Epithelial cell of prostate (primary cell): ENCODE measurements at regions not wholly inside any gene's neighbourhood (a gene's known extent, or its start where the extent isn't known, plus 50 kb on each side); places are given as distances from the start of the nearest gene placed in this dataset.
A peak's percentile ranks its signal among the peaks of the same experiment; 100 is the strongest.
"Not testable (repeated sequence)": the region's sequence is repeated elsewhere in the genome, so short reads cannot be mapped to it uniquely, and the experiment has no call there.

ENCODE experiments used
- DNase-seq: peaks from one replicate; pipeline ENCODE4 v3.0.0-alpha.2; 2011; ENCODE audit warnings: low read depth, low spot score
- H3K27ac ChIP-seq: fragments of 450-650 bp; 2 replicates; pipeline ENCODE4 v1.5.1; 2017; ENCODE audit warnings: mild to moderate bottlenecking

DNA sequence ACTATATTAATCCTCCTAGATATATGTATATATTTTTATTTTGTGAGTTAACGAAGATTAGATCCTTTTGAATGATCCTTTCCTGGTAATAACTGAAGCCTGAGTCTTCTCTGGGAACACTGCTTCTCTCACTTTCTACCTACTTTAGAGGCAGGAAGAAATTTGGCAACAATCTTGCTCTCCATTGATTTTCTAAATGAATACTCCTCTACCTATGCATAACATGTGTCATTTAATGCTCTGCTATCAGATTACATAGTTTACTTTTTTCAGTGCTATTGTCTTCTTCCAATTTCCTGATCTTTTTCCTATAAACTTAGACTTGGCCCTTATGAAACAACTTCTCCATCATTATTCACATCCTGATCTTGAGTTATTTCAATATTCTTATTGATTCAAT lies 60.4 kb upstream of the PDHA2 start:
- no peak for DNase-seq

GRCh38 chr4:95778666-95779065 lies 61.2 kb upstream of the PDHA2 start:
- no peak for DNase-seq
- no peak overlapping the region for H3K27ac ChIP-seq

More for the DNA sequence above, 60.4 kb upstream of the PDHA2 start:
- H3K27ac ChIP-seq = no peak overlapping the region

DNA sequence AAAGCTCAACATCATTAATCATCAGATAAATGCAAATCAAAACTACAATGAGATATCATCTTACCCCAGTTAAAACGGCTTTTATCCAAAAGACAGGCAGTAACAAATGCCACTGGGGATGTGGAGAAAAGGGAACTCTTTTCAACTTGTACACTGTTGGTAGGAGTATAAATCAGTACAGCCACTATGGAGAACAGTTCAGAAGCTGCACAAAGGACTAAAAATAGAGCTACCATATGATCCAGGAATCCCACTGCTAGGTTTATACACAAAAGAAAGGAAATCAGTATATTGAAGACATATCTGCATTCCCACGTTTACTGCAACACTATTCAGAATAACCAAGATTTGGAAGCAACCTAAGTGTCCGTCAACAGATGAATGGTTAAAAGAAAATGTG lies 69.3 kb upstream of the PDHA2 start:
- not testable (repeated sequence) for DNase-seq, H3K27ac ChIP-seq

GRCh38 chr4:95764961-95765360 lies 74.9 kb upstream of the PDHA2 start:
- no peak for DNase-seq
- H3K27ac ChIP-seq = no peak overlapping the region

GRCh38 chr4:95761871-95762270 lies 78.0 kb upstream of the PDHA2 start:
- H3K27ac ChIP-seq = no peak overlapping the region

DNA sequence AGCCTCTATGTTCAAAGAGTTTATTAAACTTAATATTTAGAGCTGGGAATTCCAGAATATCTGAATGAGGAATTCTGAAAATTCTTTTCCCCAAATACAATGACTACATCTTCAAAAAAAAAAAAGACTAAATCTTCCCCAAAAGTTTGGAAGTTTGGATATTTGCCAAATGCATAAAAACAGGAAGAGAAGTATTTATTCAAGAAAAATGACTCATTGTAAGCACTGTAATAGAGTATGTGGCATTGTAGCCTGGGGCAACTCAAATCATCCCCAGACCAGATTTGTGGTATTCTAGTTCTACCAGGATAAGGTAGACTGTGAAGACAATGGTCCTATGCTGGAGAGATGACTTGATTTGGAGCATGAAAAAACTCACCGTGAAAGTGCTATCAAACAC lies 78.5 kb upstream of the PDHA2 start:
- H3K27ac ChIP-seq = no peak overlapping the region
- DNase-seq = peak; percentile 68

More at GRCh38 chr4:95761871-95762270, 78.0 kb upstream of the PDHA2 start:
- DNase-seq = no peak

GRCh38 chr4:95760646-95761045 lies 79.2 kb upstream of the PDHA2 start:
- not testable (repeated sequence) for DNase-seq, H3K27ac ChIP-seq

- no peak for DNase-seq
- no peak overlapping the region for H3K27ac ChIP-seq
Measured at GRCh38 chr4:95758001-95758400, 81.9 kb upstream of the PDHA2 start.

DNA sequence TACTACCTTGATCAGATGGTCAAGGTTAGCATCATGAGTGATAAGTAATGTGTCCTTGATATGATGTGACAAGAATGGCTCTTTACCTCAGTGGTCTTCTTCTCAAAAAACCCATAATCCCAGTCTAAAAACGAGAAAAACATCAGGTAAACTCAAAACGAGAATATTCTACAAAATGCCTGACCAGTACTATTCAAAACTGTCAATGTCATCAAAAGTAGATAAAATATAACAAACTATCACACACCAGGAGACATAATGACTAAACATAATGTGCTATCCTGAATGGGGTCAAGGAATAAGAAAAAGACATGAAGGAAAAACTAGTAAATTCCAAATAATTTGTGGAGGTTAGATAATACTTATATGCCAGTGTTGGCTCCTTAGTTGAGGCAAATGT lies 85.2 kb upstream of the PDHA2 start:
- no peak overlapping the region for H3K27ac ChIP-seq
- DNase-seq = no peak

DNA sequence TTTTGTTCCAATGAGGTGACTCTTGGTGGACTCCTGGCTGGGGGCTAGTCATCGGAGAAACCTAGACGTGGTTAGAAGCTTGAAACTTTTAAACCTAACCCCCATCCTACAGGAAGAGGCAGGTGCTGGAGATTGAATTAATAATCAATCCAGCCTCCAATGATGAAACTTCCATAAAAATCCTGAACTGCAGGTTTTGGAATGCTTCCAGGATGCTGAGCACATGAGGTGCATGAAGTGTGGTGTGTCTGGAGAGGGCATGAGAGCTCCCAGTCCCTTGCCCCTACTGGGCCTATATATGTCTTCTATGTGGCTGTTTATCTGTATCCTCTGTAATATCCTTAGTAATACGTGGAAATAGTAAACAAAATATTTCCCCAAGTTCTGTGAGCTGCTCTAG lies 90.7 kb upstream of the PDHA2 start:
- H3K27ac ChIP-seq = no peak overlapping the region
- DNase-seq = no peak

DNA sequence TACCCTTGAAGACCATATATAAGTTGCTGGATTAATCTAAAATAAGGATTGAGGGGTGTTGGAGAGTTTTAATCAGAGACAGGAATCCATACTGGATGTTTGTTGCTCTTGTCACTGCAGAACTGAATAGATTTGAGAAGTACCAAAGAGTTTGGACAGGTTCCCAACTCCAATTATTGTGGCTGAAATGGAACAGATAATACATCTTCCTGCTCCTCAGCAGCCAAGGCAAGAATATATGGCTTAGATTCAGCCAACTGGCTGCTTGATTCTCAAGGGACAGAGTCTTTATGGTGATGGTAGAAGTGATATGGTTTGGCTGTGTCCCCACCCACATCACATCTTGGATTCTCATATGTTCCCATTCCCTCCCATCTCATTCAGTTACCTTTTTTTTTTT lies 97.0 kb upstream of the PDHA2 start:
- no peak overlapping the region for H3K27ac ChIP-seq
- no peak for DNase-seq

DNA sequence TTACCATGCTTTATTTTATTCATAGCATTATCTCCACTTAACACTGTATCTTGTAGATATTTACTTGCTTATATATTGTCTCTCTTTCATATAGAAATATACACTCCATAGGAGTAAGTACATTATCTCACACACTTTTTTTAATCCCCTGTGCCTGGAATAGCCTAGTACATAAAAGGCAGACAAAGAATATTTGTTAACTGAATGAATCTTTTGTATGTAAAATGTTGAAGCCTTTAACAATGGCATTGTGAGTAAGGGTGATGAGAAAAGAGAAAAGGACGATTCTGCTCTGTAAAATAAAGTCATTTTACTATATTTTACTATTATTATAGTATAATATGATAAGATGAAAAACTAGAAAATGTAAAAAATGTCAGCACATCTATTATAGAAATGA lies 97.7 kb upstream of the PDHA2 start:
- DNase-seq = no peak
- H3K27ac ChIP-seq = no peak overlapping the region

DNA sequence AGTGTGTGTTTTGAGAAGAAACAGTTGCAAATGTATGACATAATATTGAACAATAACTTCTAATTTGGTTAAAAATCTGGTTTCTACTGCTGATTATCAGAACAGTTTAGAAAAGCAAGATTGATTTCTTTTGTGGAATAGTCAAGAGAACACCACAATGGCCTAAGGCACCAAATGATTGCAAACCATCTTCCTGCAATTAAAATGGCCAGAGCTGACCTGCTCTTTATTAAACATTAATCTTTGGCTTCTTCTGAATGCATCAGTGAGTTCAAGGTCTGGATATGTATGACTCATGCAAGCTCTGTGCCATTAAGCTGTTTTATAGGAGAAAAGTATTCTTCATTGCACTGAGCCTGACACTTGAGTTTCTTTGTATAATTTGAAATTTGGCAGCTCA lies 107.8 kb upstream of the PDHA2 start:
- H3K27ac ChIP-seq = no peak overlapping the region
- no peak for DNase-seq

GRCh38 chr4:95729596-95729995 lies 110.3 kb upstream of the PDHA2 start:
- H3K27ac ChIP-seq = no peak overlapping the region
- no peak for DNase-seq

GRCh38 chr4:95728145-95728544 lies 111.7 kb upstream of the PDHA2 start:
- DNase-seq = no peak
- no peak overlapping the region for H3K27ac ChIP-seq

DNA sequence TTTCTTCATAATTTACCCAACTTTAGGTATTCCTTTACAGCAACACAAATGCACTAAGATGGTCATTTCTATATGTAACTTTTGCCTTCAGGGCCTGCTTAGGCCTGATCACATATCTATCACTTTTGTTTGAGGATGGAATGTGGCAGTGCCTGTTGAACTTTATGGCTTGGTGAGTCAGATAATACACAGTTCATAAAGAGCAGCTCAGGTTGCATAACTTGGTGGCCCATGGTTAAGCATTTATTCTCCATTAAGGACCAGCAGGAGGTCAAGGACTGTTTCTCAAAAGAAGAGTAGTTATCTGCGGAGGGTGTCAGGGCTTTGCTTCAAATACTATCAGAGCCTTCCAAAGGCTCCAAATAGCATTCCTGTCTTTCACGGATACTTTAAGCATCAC lies 124.1 kb upstream of the PDHA2 start:
- DNase-seq = peak; percentile 20
- H3K27ac ChIP-seq = peak overlapping the region; percentile 2

DNA sequence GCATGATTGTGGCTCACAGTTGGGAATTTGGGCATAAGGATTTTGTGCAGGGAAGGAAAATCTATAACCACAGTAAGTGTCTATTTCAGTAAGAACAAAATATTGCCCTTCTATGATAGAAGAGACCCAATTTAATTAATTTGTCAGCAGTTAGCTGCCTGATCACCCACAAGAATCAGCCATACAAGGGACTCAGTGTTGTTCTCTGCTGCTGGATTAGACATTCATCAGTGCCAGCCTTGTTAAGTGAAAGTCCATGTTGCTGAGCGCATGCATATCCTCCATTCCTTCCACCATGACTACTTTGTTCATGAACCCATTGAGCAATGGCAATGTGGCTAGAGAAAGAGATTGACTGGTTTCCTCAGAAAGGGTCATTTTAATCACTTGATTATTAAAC lies 125.3 kb upstream of the PDHA2 start:
- DNase-seq = no peak
- H3K27ac ChIP-seq = no peak overlapping the region

DNA sequence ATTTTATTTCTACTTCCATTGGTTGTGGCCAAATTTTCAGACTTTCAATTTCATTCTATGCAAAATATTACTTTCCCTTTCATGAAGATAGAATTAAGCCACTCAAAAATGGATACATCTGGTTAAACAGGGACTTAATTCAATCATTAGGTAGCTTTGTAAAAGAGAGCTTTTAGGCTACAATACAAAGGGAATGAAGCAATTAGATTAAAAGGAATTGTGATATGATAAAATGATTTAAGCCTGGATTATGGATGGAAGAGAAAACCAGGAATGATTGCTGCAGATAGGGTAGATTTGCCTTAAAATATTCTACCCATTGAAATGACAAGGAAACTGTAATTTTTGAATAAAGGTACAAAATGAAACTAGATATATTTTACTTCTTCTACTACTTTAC lies 134.6 kb upstream of the PDHA2 start:
- H3K27ac ChIP-seq = no peak overlapping the region
- no peak for DNase-seq

DNA sequence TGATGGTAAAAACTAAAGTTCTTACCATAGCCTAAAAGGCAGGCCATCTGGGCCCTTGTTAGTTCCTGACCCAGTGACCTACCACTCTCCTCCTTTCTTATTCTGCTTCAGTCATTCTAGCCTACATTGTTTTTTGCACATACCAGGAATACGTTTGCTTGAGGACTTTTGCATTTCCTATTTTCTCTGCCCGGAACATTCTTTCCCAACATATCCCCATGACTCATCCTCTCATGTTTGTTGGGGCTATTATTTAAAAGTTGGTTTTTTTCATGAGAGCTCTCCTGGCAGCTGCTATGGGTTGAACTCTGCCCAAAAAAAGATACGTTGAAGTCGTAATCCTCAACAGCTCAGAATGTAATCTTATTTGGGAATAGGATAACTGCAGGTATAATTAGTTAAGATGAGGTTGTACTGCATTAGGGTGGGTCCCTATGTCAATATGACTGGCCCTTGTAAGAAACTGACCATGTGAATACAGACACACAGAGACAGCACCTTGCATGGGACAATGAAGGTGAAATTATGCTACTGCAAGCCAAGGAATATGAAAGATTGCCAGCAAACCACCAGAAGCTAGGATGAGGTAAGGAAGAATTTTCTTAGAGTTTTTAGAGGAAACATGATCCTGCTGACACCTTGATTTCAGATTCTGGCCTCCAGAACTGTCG lies 138.3 kb upstream of the PDHA2 start:
- DNase-seq = no peak
- H3K27ac ChIP-seq = no peak overlapping the region

- H3K27ac ChIP-seq = no peak overlapping the region
- no peak for DNase-seq
Measured at GRCh38 chr4:95694411-95694810, 145.5 kb upstream of the PDHA2 start.

GRCh38 chr4:95693594-95693993 lies 144.8 kb upstream of the UNC5C start:
- peak; percentile 10 for DNase-seq
- no peak overlapping the region for H3K27ac ChIP-seq

- H3K27ac ChIP-seq = no peak overlapping the region
- DNase-seq = no peak
Measured at GRCh38 chr4:95676190-95676589, 127.4 kb upstream of the UNC5C start.

DNA sequence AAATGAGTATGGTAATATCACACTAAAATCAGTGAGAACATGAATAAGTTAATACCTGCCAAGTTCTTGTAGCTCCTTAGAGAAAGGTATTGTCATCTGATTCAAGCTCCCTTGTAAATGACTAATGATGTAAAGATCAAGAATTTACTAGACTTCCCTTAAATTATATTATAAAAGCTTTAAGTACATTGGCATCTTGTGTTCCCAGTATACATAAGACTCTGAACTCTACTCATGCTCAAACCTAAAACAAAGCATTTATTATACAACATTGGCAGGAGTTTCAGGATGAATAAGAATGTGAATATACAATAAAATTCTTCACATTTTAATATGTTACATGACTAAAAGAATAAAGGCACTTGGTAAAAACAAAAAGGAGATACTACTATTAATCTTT lies 126.8 kb upstream of the UNC5C start:
- no peak overlapping the region for H3K27ac ChIP-seq
- no peak for DNase-seq
